ENCODE measurements at regions not wholly inside any gene's neighbourhood (a gene's known extent, or its start where the extent isn't known, plus 50 kb on each side); places are given as distances from the start of the nearest gene placed in this dataset.

- TF ChIP-seq CTCF (IDR thresholded peaks at IDR 0.05) (no peak), USF1 (CRISPR knock-in tag; IDR thresholded peaks at IDR 0.05) (no peak), SMAD4 (CRISPR knock-in tag; IDR thresholded peaks at IDR 0.05) (no peak), MAX (CRISPR knock-in tag; IDR thresholded peaks at IDR 0.05) (no peak), AR (CRISPR knock-in tag; IDR thresholded peaks at IDR 0.05) (no peak), SP1 (CRISPR knock-in tag; conservative IDR thresholded peaks at IDR 0.05) (no peak), FOXJ3 (CRISPR knock-in tag; IDR thresholded peaks at IDR 0.05; ENCODE audit: borderline replicate concordance) (no peak), E2F1 (CRISPR knock-in tag; IDR thresholded peaks at IDR 0.05) (no peak), GTF2I (CRISPR knock-in tag; conservative IDR thresholded peaks at IDR 0.05) (no peak), ZNF138 (CRISPR knock-in tag; conservative IDR thresholded peaks at IDR 0.05) (no peak)
These were observed 114.3 kb upstream of the HS3ST1 start for GRCh38 chr4:11542952-11543351.
